Hepatocyte (in vitro differentiated cells): ENCODE measurements at regions not wholly inside any gene's neighbourhood (a gene's known extent, or its start where the extent isn't known, plus 50 kb on each side); places are given as distances from the start of the nearest gene placed in this dataset.

Experiments
- DNase-seq: peaks from one replicate; pipeline ENCODE4 v3.0.0-alpha.2; 2016; ENCODE audit warnings: low spot score
- H2AFZ ChIP-seq: fragments of 200-600 bp; sonication (generic); 2 replicates; pipeline ENCODE4 v1.6.0; 2016; ENCODE audit warnings: antibody characterized with exemption, mild to moderate bottlenecking
- H3K27ac ChIP-seq: fragments of 200-600 bp; sonication (generic); 2 replicates; pipeline ENCODE4 v1.5.1; 2016; ENCODE audit warnings: mild to moderate bottlenecking
- H3K27me3 ChIP-seq: fragments of 200-600 bp; sonication (generic); 2 replicates; pipeline ENCODE4 v1.6.1; 2016
- H3K36me3 ChIP-seq: fragments of 200-600 bp; sonication (generic); replicated peaks from 2 replicates; pipeline ENCODE4 v1.5.1; 2016; ENCODE audit warnings: low read depth; ENCODE audit not compliant: insufficient read depth
- H3K4me1 ChIP-seq: fragments of 200-600 bp; sonication (generic); 2 replicates; pipeline ENCODE4 v1.5.1; 2016; ENCODE audit warnings: mild to moderate bottlenecking, moderate library complexity; ENCODE audit not compliant: insufficient read depth
- H3K4me2 ChIP-seq: fragments of 200-600 bp; sonication (generic); 2 replicates; pipeline ENCODE4 v1.6.0; 2016
- H3K4me3 ChIP-seq: fragments of 200-600 bp; sonication (generic); 2 replicates; pipeline ENCODE4 v1.5.1; 2016; ENCODE audit warnings: mild to moderate bottlenecking
- H3K79me2 ChIP-seq: fragments of 200-600 bp; sonication (generic); 2 replicates; pipeline ENCODE4 v1.6.0; 2017; ENCODE audit warnings: mild to moderate bottlenecking
- H3K9me2 ChIP-seq: fragments of 200-600 bp; sonication (generic); replicated peaks from 2 replicates; pipeline ENCODE4 v1.6.0; 2017; ENCODE audit warnings: mild to moderate bottlenecking; ENCODE audit not compliant: insufficient read depth
- H3K9me3 ChIP-seq: fragments of 200-600 bp; sonication (generic); 2 replicates; pipeline ENCODE4 v1.5.1; 2016; ENCODE audit warnings: low read depth, mild to moderate bottlenecking
- H4K20me1 ChIP-seq: fragments of 200-600 bp; sonication (generic); 2 replicates; pipeline ENCODE4 v1.6.0; 2016; ENCODE audit warnings: mild to moderate bottlenecking; ENCODE audit not compliant: insufficient read depth, poor library complexity, severe bottlenecking
- CTCF ChIP-seq: fragments of 200-600 bp; sonication (generic); IDR thresholded peaks from 2 replicates; pipeline ENCODE4 v1.5.1; 2016; ENCODE audit warnings: antibody characterized with exemption, mild to moderate bottlenecking; ENCODE audit not compliant: poor library complexity
- EZH2 ChIP-seq: fragments of 200-600 bp; sonication (generic); IDR thresholded peaks from 2 replicates; pipeline ENCODE4 v1.6.1; 2016; ENCODE audit warnings: antibody characterized with exemption, mild to moderate bottlenecking, borderline replicate concordance
- EZH2phosphoT487 ChIP-seq: fragments of 200-600 bp; sonication (generic); IDR thresholded peaks from one replicate; pipeline ENCODE4 v1.6.1; 2018; ENCODE audit warnings: antibody characterized with exemption, mild to moderate bottlenecking, low read depth, moderate library complexity; ENCODE audit not compliant: unreplicated experiment, severe bottlenecking
- WGBS: methylation state at CpG from one replicate; pipeline ENCODE4 v1.1.6; 2016; ENCODE audit warnings: low lambda C conversion rate; ENCODE audit errors: missing lambda C conversion rate; 5-methylcytosine and 5-hydroxymethylcytosine counted together

- no peaks in the 10 kb centered on the region for H3K9me2 ChIP-seq
- TF ChIP-seq EZH2 (no peak), CTCF (no peak), EZH2phosphoT487 (no peak)
- no peaks in the 10 kb centered on the region for H3K9me3 ChIP-seq
- H4K20me1 ChIP-seq = no peaks in the 10 kb centered on the region
- no peaks in the 10 kb centered on the region for H3K79me2 ChIP-seq
- no peak overlapping the region for H2AFZ ChIP-seq
- 85% methylated on average over 12 of the region's 12 CpGs for WGBS
- no peak overlapping the region for H3K4me2 ChIP-seq
- no peak overlapping the region for H3K4me3 ChIP-seq
- DNase-seq = no peak
- H3K4me1 ChIP-seq = no peaks in the 10 kb centered on the region
- no peaks in the 10 kb centered on the region for H3K36me3 ChIP-seq
- no peak overlapping the region for H3K27ac ChIP-seq
- no peaks in the 10 kb centered on the region for H3K27me3 ChIP-seq
Measured at GRCh38 chr2:64880193-64880951, 108.8 kb upstream of the SLC1A4 start.

DNA sequence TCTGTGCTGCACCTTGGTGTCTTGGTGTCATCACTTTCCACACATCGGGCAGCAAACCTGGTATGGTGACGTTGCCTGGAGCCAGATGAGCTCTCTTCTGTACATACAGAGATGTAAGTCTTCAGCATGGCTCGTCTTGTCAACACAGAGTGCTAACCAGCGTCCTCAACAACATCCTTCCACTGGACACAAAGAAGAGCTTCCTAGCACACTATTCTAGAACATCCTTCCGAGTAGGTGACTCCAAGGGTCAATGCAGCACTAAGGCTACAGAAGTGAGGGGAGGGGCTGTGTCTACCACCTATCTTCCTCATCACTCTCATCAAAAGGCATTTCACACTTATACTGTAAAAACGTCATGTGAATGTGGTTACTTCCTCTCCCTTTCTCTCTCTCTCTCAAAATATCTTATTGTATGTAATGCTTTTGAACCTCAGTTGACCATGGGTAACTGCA, 108.1 kb upstream of the SLC1A4 start:
- TF ChIP-seq CTCF (no peak), EZH2phosphoT487 (no peak), EZH2 (no peak)
- H3K27ac ChIP-seq = no peak overlapping the region
- WGBS = 88% methylated on average over 6 of the region's 6 CpGs
- DNase-seq = no peak
- H3K4me3 ChIP-seq = no peak overlapping the region
- H3K79me2 ChIP-seq = no peaks in the 10 kb centered on the region
- no peaks in the 10 kb centered on the region for H4K20me1 ChIP-seq
- H2AFZ ChIP-seq = no peak overlapping the region
- H3K4me2 ChIP-seq = no peak overlapping the region
- H3K9me2 ChIP-seq = no peaks in the 10 kb centered on the region
- no peaks in the 10 kb centered on the region for H3K4me1 ChIP-seq
- no peaks in the 10 kb centered on the region for H3K9me3 ChIP-seq
- no peaks in the 10 kb centered on the region for H3K27me3 ChIP-seq
- H3K36me3 ChIP-seq = no peaks in the 10 kb centered on the region

- Histone ChIP-seq H3K4me2 (no peak overlapping the region), H3K36me3 (no peaks in the 10 kb centered on the region), H3K4me1 (no peaks in the 10 kb centered on the region), H3K27me3 (no peaks in the 10 kb centered on the region), H3K27ac (no peak overlapping the region), H3K9me3 (no peaks in the 10 kb centered on the region), H2AFZ (no peak overlapping the region), H3K79me2 (no peaks in the 10 kb centered on the region), H3K4me3 (no peak overlapping the region), H3K9me2 (no peaks in the 10 kb centered on the region), H4K20me1 (no peaks in the 10 kb centered on the region)
- TF ChIP-seq EZH2 (no peak), EZH2phosphoT487 (no peak), CTCF (no peak)
- DNase-seq = no peak
- WGBS = 88% methylated on average over 5 of the region's 5 CpGs
Measured at GRCh38 chr2:64887565-64887964, 101.6 kb upstream of the SLC1A4 start.
